ENCODE measurements at regions not wholly inside any gene's neighbourhood (a gene's known extent, or its start where the extent isn't known, plus 50 kb on each side); places are given as distances from the start of the nearest gene placed in this dataset.

- Histone ChIP-seq H3K9me3 (ENCODE audit: insufficient read depth, low read length, severe bottlenecking) (no peaks in the 10 kb centered on the region), H3K9ac (ENCODE audit: low read depth, low read length) (no peak overlapping the region), H2AFZ (ENCODE audit: low read depth, low read length) (no peak overlapping the region), H3K27ac (ENCODE audit: low read length) (no peak overlapping the region), H3K36me3 (ENCODE audit: insufficient read depth, low read length) (no peaks in the 10 kb centered on the region), H4K20me1 (ENCODE audit: insufficient read depth, low read length) (no peaks in the 10 kb centered on the region), H3K4me1 (ENCODE audit: insufficient read depth, low read length) (no peaks in the 10 kb centered on the region), H3K4me3 (ENCODE audit: low read depth in 1 of 2, low read length in 2 of 2) (no peak overlapping the region), H3K27me3 (ENCODE audit: insufficient read depth, low read length, poor library complexity) (no peaks in the 10 kb centered on the region), H3K4me2 (ENCODE audit: insufficient read depth, low read length) (no peak overlapping the region), H3K79me2 (ENCODE audit: insufficient read depth, low read length) (no peaks in the 10 kb centered on the region)
- TF ChIP-seq CTCF (IDR thresholded peaks at IDR 0.05; ENCODE audit: borderline replicate concordance, extremely low read depth, low read length, poor library complexity, severe bottlenecking) (no peak), EZH2 (IDR thresholded peaks at IDR 0.05; ENCODE audit: borderline replicate concordance, low read depth, low read length, severe bottlenecking) (no peak)
- no peak for DNase-seq
- ATAC-seq (ENCODE audit: insufficient read depth, low read depth) = no peak
Measured at GRCh38 chr10:128421371-128422160, 295.3 kb upstream of the MKI67 start.

- ATAC-seq (ENCODE audit: insufficient read depth, low read depth) = no peak
- H3K9me3 ChIP-seq (ENCODE audit: insufficient read depth, low read length, severe bottlenecking) = no peaks in the 10 kb centered on the region
- H3K4me3 ChIP-seq (ENCODE audit: low read depth in 1 of 2, low read length in 2 of 2) = no peak overlapping the region
- no peak overlapping the region for H3K27ac ChIP-seq (ENCODE audit: low read length)
- H3K4me1 ChIP-seq (ENCODE audit: insufficient read depth, low read length) = no peaks in the 10 kb centered on the region
- no peaks in the 10 kb centered on the region for H3K36me3 ChIP-seq (ENCODE audit: insufficient read depth, low read length)
- H3K27me3 ChIP-seq (ENCODE audit: insufficient read depth, low read length, poor library complexity) = peaks cover 2% of the 10 kb centered on the region
- no peak overlapping the region for H2AFZ ChIP-seq (ENCODE audit: low read depth, low read length)
- no peak overlapping the region for H3K9ac ChIP-seq (ENCODE audit: low read depth, low read length)
- TF ChIP-seq CTCF (IDR thresholded peaks at IDR 0.05; ENCODE audit: borderline replicate concordance, extremely low read depth, low read length, poor library complexity, severe bottlenecking) = no peak
- no peak for TF ChIP-seq EZH2 (IDR thresholded peaks at IDR 0.05; ENCODE audit: borderline replicate concordance, low read depth, low read length, severe bottlenecking)
- no peaks in the 10 kb centered on the region for H4K20me1 ChIP-seq (ENCODE audit: insufficient read depth, low read length)
- H3K79me2 ChIP-seq (ENCODE audit: insufficient read depth, low read length) = no peaks in the 10 kb centered on the region
- H3K4me2 ChIP-seq (ENCODE audit: insufficient read depth, low read length) = no peak overlapping the region
- no peak for DNase-seq
Measured at GRCh38 chr10:128422190-128422589, 296.0 kb upstream of the MKI67 start.

- Histone ChIP-seq H3K4me1 (ENCODE audit: insufficient read depth, low read length) (no peaks in the 10 kb centered on the region), H3K27ac (ENCODE audit: low read length) (no peak overlapping the region), H3K9me3 (ENCODE audit: insufficient read depth, low read length, severe bottlenecking) (no peaks in the 10 kb centered on the region), H3K9ac (ENCODE audit: low read depth, low read length) (no peak overlapping the region), H4K20me1 (ENCODE audit: insufficient read depth, low read length) (no peaks in the 10 kb centered on the region), H3K27me3 (ENCODE audit: insufficient read depth, low read length, poor library complexity) (peaks cover 4% of the 10 kb centered on the region), H3K4me2 (ENCODE audit: insufficient read depth, low read length) (no peak overlapping the region), H3K79me2 (ENCODE audit: insufficient read depth, low read length) (no peaks in the 10 kb centered on the region), H3K36me3 (ENCODE audit: insufficient read depth, low read length) (no peaks in the 10 kb centered on the region), H3K4me3 (ENCODE audit: low read depth in 1 of 2, low read length in 2 of 2) (no peak overlapping the region), H2AFZ (ENCODE audit: low read depth, low read length) (no peak overlapping the region)
- ATAC-seq (ENCODE audit: insufficient read depth, low read depth) (no peak), DNase-seq (no peak)
- TF ChIP-seq EZH2 (IDR thresholded peaks at IDR 0.05; ENCODE audit: borderline replicate concordance, low read depth, low read length, severe bottlenecking) (no peak), CTCF (IDR thresholded peaks at IDR 0.05; ENCODE audit: borderline replicate concordance, extremely low read depth, low read length, poor library complexity, severe bottlenecking) (no peak)
Measured at GRCh38 chr10:128422999-128423398, 296.8 kb upstream of the MKI67 start.
